K562 (cell line): ENCODE measurements at regions not wholly inside any gene's neighbourhood (a gene's known extent, or its start where the extent isn't known, plus 50 kb on each side); places are given as distances from the start of the nearest gene placed in this dataset.

ENCODE experiments used
- BACH1 ChIP-seq: fragments of 200-800 bp; sonication (Bioruptor generic); IDR thresholded peaks from 2 replicates; pipeline ENCODE4 v1.6.1; 2016; ENCODE audit warnings: missing genetic modification characterization, missing compliant biosample characterization
- ERF ChIP-seq: fragments of 450-650 bp; formaldehyde crosslinking; IDR thresholded peaks from 2 replicates; pipeline ENCODE4 v1.4.0; 2020; ENCODE audit warnings: mild to moderate bottlenecking, mixed read lengths
- GABPA ChIP-seq: fragments of 200-800 bp; sonication (Bioruptor generic); conservative IDR thresholded peaks from 2 replicates; pipeline ENCODE4 v1.6.1; 2016; ENCODE audit warnings: low read depth, missing genetic modification characterization, missing compliant biosample characterization
- HNRNPH1 ChIP-seq: fragments of 200-400 bp; formaldehyde crosslinking; optimal IDR thresholded peaks from 2 replicates; pipeline ENCODE3; 2017; ENCODE audit warnings: low read depth, mild to moderate bottlenecking, low read length, moderate library complexity
- JUNB ChIP-seq: fragments of 450-650 bp; formaldehyde crosslinking; conservative IDR thresholded peaks from 2 replicates; pipeline ENCODE4 v1.4.0; 2020; ENCODE audit warnings: mild to moderate bottlenecking
- KLF13 ChIP-seq: fragments of 450-650 bp; IDR thresholded peaks from 2 replicates; pipeline ENCODE4 v1.6.1; 2016; ENCODE audit warnings: missing genetic modification characterization, low read depth, mild to moderate bottlenecking, missing compliant biosample characterization, moderate library complexity, borderline replicate concordance
- NBN ChIP-seq: fragments of 450-650 bp; IDR thresholded peaks from 2 replicates; pipeline ENCODE4 v1.6.1; 2016; ENCODE audit warnings: low read depth, mild to moderate bottlenecking
- POLR3A ChIP-seq: IDR thresholded peaks from 2 replicates; pipeline ENCODE4 v1.6.1; 2011; ENCODE audit warnings: borderline replicate concordance, mild to moderate bottlenecking, moderate library complexity; ENCODE audit not compliant: insufficient read length, insufficient read depth; ENCODE audit errors: extremely low read depth
- SP2 ChIP-seq: IDR thresholded peaks from 2 replicates; pipeline ENCODE4 v1.6.1; 2011; ENCODE audit warnings: mild to moderate bottlenecking, low read depth, low read length, moderate library complexity; ENCODE audit not compliant: poor library complexity, severe bottlenecking; ENCODE audit errors: extremely low read depth
- TBP ChIP-seq: optimal IDR thresholded peaks from 2 replicates; pipeline ENCODE3; 2011; ENCODE audit warnings: low read depth, low read length, improper control_type of control experiment
- ZNF140 ChIP-seq: fragments of 250-450 bp; sonication (Bioruptor Pico); IDR thresholded peaks from 2 replicates; pipeline ENCODE4 v1.8.0; 2021; ENCODE audit warnings: moderate library complexity, mild to moderate bottlenecking, inconsistent platforms
- ZNF143 ChIP-seq: sonication (generic); formaldehyde crosslinking; IDR thresholded peaks from 2 replicates; pipeline ENCODE4 v1.9.0; 2022; ENCODE audit warnings: mild to moderate bottlenecking, missing genetic modification reagents
- ZNF583 ChIP-seq: fragments of 250-450 bp; sonication (Bioruptor Pico); IDR thresholded peaks from 2 replicates; pipeline ENCODE4 v1.4.0; 2020
- TF ChIP-seq, protein P1 (sequence below), 3 experiments: fragments of 200-800 bp in 1 of 3; fragments of 250-450 bp in 1 of 3; fragments of 450-650 bp in 1 of 3; sonication (Bioruptor Pico) in 1 of 3; sonication (Bioruptor generic) in 1 of 3; formaldehyde crosslinking in 1 of 3; IDR thresholded peaks; 2 replicates each; pipeline versions ENCODE4 v1.6.1 to v1.8.0; 2016 to 2022; ENCODE audit warnings: mild to moderate bottlenecking in 2 of 3, missing genetic modification characterization in 2 of 3, missing compliant biosample characterization in 1 of 3, moderate library complexity in 1 of 3
- TF ChIP-seq, protein P2 (sequence below), 2 experiments: fragments of 450-650 bp; formaldehyde crosslinking in 1 of 2; IDR thresholded peaks; 2 replicates each; pipeline versions ENCODE4 v1.4.0 to v1.6.1; 2014 to 2020; ENCODE audit warnings: mild to moderate bottlenecking in 2 of 2, borderline replicate concordance in 1 of 2, low read depth in 1 of 2

DNA sequence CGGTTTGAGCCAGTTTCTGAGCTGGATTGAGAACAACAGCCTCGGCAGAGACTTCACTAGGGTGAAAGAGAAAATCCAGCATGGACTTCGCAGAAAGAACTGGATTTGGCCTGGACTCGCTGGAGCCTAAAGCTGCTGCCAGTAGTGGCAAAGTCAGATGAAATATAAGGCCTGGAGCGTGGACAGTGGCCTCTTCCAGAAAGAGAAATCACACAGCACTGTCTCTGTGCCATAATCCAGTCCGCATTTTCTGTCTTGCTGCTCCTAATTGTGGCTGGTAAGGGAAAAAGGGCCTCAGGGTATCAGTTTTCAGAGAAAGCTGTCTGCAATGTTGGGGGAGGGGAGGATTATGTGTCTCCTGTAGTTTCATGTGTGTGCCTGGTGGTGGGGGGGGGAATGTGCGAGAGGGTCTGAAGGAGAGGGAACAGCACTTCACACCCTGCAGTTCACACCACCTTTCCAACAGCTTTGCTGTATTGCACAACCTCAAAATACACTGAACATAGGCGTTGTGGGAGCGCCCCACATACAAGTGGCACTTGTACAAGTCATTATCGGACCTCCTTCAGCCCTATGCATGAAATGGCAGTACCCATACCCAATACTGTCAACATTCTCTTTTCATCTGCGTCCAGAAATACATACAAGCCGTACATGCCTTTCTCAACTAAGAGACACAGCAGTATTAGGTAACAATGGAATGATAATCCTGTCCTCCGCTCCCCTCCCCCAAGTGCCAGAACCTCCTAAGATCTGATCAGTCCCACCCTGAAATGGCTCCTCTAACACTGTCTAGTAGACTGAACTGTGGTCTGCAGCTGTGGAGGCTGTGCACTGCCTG lies 107.5 kb upstream of the ATF7IP start (continued):
- TF ChIP-seq HNRNPH1 (no peak), ZNF143 (CRISPR knock-in tag) (no peak), ZNF140 (CRISPR knock-in tag) (no peak), JUNB (CRISPR knock-in tag) (no peak), POLR3A (no peak), NBN (peak; percentile 96), KLF13 (tag) (no peak), ZNF583 (CRISPR knock-in tag) (no peak), SP2 (no peak), GABPA (tag) (peak; percentile 11; the same call in 1 of the 2 replicates), ERF (no peak; the same call in 1 of the 2 replicates), TBP (no peak), BACH1 (tag) (peak; percentile 75)
- TF ChIP-seq, protein P1, sequence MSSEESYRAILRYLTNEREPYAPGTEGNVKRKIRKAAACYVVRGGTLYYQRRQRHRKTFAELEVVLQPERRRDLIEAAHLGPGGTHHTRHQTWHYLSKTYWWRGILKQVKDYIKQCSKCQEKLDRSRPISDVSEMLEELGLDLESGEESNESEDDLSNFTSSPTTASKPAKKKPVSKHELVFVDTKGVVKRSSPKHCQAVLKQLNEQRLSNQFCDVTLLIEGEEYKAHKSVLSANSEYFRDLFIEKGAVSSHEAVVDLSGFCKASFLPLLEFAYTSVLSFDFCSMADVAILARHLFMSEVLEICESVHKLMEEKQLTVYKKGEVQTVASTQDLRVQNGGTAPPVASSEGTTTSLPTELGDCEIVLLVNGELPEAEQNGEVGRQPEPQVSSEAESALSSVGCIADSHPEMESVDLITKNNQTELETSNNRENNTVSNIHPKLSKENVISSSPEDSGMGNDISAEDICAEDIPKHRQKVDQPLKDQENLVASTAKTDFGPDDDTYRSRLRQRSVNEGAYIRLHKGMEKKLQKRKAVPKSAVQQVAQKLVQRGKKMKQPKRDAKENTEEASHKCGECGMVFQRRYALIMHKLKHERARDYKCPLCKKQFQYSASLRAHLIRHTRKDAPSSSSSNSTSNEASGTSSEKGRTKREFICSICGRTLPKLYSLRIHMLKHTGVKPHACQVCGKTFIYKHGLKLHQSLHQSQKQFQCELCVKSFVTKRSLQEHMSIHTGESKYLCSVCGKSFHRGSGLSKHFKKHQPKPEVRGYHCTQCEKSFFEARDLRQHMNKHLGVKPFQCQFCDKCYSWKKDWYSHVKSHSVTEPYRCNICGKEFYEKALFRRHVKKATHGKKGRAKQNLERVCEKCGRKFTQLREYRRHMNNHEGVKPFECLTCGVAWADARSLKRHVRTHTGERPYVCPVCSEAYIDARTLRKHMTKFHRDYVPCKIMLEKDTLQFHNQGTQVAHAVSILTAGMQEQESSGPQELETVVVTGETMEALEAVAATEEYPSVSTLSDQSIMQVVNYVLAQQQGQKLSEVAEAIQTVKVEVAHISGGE (CRISPR knock-in tag; IDR thresholded peaks at IDR 0.05), result peak in 1 of 3 experiments; percentile 30; a peak in 1 of 6 replicates
- TF ChIP-seq, protein P2, sequence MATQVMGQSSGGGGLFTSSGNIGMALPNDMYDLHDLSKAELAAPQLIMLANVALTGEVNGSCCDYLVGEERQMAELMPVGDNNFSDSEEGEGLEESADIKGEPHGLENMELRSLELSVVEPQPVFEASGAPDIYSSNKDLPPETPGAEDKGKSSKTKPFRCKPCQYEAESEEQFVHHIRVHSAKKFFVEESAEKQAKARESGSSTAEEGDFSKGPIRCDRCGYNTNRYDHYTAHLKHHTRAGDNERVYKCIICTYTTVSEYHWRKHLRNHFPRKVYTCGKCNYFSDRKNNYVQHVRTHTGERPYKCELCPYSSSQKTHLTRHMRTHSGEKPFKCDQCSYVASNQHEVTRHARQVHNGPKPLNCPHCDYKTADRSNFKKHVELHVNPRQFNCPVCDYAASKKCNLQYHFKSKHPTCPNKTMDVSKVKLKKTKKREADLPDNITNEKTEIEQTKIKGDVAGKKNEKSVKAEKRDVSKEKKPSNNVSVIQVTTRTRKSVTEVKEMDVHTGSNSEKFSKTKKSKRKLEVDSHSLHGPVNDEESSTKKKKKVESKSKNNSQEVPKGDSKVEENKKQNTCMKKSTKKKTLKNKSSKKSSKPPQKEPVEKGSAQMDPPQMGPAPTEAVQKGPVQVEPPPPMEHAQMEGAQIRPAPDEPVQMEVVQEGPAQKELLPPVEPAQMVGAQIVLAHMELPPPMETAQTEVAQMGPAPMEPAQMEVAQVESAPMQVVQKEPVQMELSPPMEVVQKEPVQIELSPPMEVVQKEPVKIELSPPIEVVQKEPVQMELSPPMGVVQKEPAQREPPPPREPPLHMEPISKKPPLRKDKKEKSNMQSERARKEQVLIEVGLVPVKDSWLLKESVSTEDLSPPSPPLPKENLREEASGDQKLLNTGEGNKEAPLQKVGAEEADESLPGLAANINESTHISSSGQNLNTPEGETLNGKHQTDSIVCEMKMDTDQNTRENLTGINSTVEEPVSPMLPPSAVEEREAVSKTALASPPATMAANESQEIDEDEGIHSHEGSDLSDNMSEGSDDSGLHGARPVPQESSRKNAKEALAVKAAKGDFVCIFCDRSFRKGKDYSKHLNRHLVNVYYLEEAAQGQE (IDR thresholded peaks at IDR 0.05; ENCODE audit: borderline replicate concordance), result peak; percentile 100
- TF ChIP-seq, protein P2 (CRISPR knock-in tag; IDR thresholded peaks at IDR 0.05; ENCODE audit: low read depth), result no peak
